Tongue (tissue), 1 donor: ENCODE measurements at regions not wholly inside any gene's neighbourhood (a gene's known extent, or its start where the extent isn't known, plus 50 kb on each side); places are given as distances from the start of the nearest gene placed in this dataset.
"Not testable (repeated sequence)": the region's sequence is repeated elsewhere in the genome, so short reads cannot be mapped to it uniquely, and the experiment has no call there.

Source experiments
- DNase-seq: peaks from one replicate; pipeline ENCODE4 v3.0.0-alpha.2; 2015

DNA sequence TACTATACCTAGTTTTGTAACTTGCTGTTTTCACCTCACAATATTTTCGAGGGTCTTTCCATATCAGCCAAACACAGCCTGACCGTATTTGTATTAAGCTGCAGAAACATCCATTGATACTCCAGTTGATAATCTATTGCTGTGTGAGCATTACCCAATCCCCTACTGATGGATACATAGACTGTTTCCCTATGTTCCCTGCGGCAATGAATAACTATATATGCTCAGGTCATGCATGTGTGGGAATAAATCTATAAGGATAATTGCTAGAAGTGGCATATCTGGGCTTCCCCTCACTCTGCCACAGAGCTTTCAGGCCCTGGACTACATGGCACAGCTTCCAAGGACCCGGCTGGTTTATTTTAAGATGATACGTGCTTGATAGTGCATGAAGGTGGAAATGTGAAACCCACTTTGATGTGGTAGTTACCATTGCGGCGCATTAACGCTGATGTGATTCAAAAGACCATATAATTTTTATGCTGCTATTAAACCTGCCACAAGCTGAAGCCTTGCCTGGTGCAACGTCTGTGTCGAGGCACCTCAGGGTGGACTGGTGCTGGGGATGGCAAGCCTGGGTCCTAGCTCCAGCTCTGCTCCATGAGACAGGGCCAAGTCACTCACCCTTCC lies 81.4 kb upstream of the KCNK12 start:
- DNase-seq, result no peak

DNA sequence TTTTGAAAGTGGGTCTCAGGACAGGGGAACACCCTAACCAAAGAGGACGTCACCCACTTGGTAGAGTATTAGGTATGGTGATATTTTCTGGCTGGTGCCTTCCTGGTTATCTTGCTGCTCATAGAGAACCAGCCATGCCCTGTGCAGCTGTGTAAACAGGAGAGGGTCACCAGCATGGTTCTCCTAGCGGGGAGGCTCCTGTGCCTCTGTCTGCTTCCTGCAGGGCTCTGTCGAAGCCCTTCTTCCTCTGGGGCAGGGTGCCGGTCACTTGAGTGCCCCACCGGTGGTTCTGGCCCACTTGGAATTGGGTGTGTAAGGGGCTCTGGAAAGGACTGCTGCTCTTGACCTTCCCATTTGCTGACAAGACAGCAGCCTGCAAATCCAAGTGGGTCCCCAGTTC lies 80.5 kb upstream of the KCNK12 start:
- no peak for DNase-seq

DNA sequence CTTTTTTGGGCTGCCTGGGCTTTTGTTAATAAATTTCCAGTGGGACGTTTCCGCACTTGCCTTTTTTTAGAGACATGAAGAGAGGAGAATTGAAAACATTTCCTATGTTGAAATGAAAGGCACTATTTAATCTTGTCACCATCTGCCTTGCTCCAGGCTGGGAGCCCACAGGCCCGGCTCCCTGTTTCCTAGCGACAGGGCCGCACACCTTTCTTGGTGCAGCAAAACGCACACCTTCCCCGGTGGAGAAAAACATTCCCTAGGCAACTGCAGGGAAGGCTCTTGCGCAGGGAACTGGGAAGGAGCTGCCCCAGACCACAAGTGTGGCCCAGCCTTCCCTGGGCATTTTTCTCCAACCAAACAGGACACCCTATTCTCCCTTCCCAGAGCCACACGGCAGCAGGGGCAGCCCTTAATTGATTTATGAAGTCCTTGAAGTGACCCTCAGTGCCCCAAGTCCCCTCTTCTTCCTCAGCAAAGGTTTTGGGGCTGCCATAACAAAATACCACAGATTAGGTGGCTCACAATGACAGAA lies 79.3 kb upstream of the KCNK12 start:
- DNase-seq, result no peak

DNA sequence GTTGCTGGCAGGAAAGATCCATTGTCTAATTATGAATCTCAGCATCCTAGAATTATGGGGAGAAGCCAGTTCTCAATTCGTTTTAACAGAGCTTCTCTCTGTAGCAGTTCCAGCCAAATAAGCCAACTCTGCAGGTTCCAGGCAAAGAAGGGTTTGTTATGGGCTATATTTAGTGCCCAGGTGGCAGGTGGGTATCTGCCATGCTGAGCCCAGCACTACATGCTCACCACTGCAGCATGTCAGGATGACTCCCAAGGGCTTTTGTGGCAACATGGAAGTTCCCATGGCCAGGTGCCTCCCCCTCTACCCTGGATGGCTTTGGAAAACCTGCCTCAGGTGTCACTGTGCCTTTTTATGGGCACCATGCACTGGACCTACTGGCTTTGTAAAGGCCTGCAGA lies 74.5 kb upstream of the KCNK12 start:
- no peak for DNase-seq

DNA sequence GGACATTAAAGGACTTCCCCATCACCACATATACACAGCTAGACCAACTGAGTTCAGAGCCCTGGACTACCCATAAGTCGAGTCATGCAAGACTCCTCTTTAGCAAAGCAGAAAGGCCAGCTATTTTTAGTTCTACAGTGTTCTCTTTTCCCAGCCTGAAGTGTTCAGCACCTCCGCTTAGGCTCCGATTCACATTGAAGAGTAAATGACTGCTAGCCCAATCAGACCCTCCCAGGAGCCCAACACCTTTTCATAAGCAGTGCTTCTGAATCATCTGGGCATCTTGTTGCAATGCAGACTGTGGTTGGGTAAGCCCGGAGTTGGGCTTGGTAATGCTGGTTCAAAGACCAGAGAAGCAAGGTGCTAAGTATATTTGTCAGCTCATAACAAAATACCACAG lies 73.6 kb upstream of the KCNK12 start:
- no peak for DNase-seq

DNA sequence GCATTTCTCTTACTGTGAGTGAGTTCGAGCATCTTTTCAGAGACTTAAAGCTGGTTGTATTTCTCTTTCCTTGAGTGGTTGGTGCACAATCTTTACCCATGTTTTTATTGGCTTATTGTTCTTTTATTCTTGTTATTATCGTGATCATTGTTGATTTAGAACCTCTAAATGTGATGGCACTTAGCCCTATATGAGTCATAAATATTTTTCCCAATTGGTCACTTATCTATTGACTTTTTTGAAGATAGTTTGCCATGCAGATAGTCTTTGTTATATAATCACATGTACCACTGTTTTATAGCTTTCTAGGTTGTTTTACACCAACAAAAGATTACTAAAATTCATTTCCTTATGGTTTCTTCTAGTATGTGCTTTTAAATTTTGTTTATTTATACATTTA lies 70.6 kb upstream of the KCNK12 start:
- DNase-seq, result no peak

DNA sequence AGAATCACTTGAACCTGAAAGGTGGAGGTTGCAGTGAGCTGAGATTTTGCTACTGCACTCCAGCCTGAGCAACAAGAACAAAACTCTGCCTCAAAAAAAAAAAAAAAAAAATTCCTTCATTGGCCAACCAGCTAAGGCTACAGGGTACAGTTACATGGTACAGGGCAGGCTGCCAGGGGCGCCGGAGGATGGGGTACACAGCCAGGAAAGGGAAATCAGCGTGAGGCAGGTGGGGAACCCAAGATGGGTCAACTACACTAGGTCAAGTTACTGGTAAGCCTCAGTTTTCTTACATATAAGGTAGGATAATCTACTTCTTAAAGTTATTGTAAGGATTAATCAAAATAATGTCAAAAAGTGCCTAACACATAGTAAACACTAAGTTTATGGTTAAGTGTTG lies 69.6 kb upstream of the KCNK12 start:
- DNase-seq, result no peak

DNA sequence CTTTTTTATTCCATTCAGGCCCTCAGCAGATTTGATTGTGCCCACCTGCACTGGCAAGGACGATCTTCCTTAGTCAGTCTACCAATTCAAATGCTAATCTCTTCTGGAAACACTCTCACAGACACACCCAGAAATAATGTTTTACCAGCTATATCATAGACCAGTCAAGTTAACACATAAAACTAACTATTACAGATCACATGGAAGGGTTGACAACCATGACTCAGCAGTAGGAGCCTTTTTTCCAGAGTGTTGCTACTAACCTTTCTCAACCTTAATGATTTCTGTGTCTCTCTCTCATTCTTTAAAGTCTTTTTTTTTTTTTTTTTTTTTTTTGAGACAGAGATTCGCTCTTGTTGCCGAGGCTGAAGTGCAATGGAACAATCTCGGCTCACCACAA lies 68.7 kb upstream of the KCNK12 start:
- DNase-seq, result no peak

DNA sequence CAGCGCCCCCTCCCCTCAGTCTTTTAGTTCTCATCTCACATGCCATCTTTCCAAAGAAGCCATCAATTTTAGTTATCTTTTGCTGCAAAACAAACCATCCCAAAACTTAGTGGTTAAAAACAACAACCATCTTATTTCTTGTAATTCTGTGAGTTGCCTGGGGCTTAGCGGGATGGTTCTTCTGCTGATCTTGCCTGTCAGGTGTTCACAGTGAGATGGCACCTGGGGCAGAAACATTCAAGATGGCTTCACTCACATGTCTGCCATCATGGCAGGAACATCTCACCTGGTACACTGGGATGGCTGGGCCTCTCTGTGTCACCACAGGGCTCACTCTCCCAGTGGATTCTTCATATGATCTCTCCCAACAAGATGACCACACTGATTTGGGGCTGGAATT lies 67.6 kb upstream of the KCNK12 start:
- DNase-seq, result no peak

DNA sequence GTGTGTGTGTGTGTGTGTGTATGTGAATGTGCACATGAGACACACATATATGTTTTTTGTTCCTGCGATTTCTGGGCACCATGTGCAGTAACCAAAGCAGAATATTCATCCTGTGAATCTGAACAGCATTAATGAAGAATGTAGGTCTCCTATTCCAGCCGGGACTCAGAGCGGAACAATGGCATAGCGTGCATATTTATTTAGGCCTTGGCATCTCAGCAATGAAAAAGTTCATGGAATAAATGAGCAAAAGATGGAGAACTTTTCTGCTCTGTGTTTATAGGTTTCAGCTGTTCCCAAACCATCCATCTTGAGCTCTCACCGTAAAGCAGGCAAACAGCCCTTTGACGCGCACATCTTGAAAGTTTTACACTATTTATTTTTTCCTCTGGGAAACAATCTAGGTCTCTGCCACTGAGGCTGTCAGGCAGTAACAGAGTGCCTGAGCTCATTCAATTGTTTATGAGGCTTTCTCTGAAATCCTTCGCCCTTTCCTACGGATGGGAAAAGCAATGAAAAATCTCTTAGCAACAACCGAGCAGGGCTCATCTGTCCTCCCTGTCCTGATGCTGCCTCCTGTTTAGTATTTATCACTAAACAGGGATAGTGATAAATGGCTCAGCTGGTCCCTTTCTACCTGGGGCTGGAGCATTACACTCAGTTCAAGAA lies 65.9 kb upstream of the KCNK12 start:
- peak; percentile 27 for DNase-seq

DNA sequence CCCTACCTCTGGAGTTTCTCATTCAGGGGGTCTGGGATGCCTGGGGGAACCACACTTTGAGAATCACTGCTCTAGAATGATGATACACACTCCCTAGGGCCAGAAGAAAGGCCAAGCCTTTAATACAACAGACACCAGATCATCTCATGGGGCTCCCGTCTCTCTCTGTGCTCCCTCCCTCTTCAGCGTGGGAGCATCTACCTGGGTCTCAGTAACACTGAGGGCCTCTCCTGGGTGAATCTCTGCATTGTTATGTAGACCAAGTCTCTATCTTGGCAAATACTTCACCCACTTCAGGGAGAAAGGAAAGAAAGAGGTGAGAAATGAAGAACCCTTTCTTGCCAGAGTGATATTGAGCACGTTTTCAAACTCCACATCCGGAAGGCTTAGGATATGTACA lies 65.4 kb upstream of the KCNK12 start:
- DNase-seq, result no peak

DNA sequence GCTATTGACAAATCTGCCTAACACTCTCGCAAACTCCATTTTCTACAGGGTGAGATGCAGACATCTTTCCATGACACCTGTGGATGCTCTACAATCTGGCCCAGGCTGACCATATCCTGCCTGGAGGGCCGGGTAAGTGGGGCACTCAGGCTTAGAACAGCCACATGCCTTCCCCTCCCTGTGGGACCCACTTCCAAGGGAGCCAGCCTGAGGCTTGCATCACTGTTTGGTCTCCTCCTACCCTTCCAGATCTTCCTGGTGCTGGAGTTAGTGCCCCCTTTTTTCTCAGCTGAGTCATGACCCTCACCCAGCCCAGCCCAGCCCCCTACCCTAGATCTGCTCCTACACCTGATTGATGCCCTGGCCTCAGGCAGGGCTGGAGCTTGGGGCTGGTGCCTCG lies 62.0 kb upstream of the KCNK12 start:
- DNase-seq, result no peak

DNA sequence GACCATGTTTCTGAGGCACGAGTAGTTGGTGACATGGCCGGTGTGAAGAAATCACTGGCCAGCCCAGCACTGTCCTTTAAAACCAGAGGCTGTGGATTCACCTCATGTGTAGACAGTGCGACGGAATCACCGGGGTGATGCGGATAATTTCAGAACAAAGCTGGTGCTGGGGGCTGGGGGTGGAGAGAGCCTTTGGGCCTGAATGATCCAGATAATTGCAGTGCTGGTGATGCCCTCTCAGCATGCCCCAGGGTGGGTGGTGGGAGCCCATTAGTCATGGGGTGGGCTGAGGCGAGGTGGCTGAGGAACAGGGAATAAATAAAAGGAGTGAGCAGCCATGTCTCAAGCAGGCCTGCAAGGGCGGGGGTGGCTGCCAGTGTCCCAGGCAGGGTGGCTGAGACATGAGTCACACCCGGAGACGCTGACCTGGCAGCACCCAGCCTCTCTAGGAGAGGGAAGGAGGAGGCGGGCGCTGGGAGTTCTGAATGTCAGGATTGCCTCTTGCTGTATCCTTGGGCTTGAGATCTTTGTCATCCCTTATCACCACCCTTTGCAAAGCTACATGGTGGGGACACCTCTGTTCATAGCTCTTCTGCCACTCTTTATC lies 61.1 kb upstream of the KCNK12 start:
- no peak for DNase-seq

DNA sequence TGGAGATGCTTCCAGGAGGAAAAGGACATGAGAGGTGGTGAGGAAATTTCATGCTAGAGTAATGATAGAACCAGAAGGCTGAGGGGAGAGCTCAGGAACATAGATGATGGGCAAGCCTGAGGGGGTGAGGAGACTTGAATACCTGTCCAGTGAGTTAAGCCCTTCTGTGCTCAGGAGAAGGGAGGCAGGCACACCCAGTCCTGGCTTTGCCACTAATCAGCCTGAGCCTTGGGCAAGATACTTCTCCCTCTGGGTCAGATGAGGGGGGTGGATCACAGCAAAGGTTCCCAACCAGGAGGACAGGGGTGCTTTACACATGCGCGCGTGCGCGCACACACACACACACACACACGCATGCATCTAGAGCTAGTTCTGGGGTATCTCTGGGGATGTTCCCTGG lies 60.5 kb upstream of the KCNK12 start:
- DNase-seq, result no peak

DNA sequence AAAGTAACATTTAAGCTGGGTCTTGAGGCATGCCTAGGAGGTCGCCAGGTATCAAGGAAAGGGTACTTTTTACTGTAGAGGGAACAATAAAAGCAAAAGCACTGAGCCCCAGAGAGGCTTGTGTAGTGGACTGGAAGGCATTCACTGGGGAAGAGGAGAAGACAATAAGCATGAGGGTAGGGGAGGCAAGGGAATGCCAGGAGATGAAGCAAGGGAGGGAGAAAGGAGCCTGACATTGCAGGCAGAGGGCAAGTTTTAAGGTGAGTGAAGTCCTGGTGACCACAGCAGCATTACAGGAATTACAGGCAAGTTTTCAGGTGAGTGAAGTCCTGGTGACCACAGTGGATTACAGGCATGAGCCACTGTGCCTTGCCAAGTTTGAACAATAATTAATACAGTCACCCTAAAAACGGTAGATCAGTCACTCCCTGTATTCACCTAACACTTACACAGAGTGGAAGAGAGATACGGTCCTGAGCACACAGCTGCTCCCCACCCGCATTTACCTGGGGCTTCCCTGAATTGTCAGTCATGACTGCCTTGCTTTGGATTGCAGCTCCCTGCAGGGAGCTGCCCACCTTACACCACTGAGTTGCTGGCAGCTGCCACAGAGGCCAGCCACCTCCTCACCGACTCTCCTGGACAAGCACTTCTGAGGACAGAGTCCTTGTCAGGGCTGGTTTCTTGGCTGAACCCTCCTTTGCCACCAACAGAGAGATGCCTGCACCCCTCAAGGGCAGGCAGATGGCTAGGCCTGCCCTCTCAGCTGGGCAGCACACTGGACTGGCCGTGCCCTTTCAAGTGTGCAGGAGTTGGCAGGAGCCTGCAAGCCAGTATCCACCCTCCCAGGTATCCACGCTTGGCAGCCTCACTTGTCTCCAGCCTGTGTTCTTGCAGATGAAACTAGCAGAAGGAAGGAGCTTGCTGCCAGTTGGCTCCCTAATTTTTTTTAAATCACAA lies 59.0 kb upstream of the KCNK12 start:
- no peak for DNase-seq

DNA sequence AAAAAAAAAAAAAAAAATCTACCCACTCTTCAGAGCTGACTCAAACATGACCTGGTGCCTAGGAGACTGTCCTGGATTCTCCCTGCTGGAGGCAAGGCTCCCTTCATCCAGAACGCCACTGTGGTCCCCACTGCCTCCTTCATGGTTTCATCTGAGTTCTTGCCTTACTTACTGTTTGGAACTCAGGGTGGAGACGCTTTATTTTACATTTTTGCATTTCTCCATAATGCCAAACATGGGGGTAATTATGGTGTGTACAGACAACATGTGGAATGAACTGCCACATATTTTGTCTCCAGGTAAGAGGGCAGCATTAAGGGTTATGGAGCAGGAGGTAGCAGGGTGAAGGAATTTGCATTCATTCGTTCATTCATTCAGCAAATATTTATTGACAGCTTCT lies 58.1 kb upstream of the KCNK12 start:
- no peak for DNase-seq

DNA sequence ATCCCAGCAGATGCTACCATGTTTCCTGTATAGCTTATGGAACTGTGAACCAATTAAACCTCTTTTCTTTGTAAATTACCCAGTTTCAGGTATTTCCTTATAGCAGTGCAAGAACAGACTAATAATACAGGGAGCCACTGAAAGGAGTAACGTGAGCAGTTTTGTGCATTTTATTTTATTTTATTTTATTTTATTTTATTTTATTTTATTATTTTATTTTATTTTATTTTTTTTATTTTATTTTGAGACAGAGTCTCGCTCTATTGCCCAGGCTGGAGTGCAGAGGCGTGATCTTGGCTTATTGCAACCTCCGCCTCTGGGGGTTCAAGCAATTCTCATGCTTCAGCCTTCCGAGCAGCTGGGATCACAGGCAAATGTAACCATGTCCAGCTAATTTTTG lies 55.9 kb upstream of the KCNK12 start:
- DNase-seq, result no peak

DNA sequence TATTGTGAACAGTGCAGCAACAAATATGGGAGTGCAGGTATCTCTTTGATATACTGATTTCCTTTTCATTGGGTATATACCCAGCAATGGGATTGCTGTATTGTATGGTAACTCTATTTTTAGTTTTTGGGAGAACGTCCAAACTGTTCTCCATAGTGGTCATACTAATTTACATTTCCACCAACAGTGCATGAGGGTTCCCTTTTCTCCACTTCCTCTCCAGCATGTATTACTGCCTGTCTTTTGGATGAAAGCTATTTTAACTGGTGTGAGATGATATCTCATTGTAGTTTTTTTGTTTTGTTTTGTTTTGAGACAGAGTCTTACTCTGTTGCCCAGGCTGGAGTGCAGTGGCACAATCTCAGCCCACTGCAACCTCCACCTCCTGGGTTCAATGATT lies 52.4 kb upstream of the KCNK12 start:
- not testable (repeated sequence) for DNase-seq

DNA sequence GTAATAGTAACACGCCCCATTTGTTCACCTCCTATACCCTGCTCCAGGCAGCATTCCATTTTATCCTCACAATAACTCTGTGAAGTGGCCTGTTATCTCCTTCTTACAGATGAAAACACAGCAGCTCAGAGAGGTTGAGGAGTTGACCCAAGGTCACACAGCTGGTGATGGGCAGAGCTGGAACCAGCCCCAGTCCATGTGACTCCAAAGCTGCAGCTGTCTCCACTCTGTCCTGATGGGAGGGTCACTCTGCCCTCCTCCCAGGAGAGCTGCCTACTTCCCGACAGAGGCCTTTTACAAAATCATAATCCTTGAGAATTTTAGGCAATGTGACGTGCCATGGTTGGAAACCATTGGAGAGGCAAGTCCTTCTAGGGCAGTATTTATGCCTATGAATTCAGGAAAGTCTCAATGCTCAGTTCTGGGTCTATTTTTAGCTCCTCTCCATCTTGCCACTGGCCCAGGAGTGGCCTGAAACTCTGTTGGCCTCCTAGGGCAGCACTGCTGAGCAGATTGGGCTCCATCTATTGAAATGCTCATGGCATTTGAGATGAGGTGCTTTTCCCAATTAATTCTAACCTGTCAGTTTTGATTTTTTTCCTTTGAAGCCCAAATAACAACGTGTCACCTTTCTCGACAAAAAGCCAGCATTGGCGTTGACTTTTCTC lies 50.1 kb upstream of the KCNK12 start:
- no peak for DNase-seq
